SH-SY5Y (cell line): ENCODE measurements at regions not wholly inside any gene's neighbourhood (a gene's known extent, or its start where the extent isn't known, plus 50 kb on each side); places are given as distances from the start of the nearest gene placed in this dataset.

Experiments
- GATA2 ChIP-seq: IDR thresholded peaks from 2 replicates; pipeline ENCODE4 v1.6.1; 2011; ENCODE audit warnings: mild to moderate bottlenecking, low read depth, low read length
- GATA3 ChIP-seq: IDR thresholded peaks from 2 replicates; pipeline ENCODE4 v1.6.1; 2011; ENCODE audit warnings: low read depth, mild to moderate bottlenecking, low read length, moderate library complexity

DNA sequence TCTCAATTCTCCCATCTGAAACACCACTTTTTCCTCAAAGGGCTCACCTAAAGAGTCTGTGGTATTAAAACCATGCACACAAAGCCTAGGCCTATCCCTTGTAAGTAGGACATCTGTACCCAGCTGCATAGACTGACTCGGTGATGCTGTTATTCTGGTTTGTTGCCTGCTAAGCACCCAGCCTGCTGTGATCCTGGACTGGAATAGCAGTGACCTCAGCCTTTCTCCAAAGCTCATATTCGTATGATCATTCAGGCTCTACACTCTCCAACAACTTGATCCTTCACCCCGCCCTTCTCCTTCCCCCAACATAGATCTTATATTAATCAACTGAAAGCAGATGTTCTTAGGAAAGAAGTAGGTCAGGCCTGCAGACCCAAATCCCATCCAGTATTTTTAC is 81.4 kb upstream of the WWC1 start:
- TF ChIP-seq GATA2, result no peak
- no peak for TF ChIP-seq GATA3
